IMR-90 (cell line): ENCODE measurements at regions not wholly inside any gene's neighbourhood (a gene's known extent, or its start where the extent isn't known, plus 50 kb on each side); places are given as distances from the start of the nearest gene placed in this dataset.

ENCODE experiments used
- ATAC-seq: fragments of 200-7000 bp; cut with Tn5 transposase; 2 replicates; pipeline ENCODE4 v1.9.1; 2020; ENCODE audit warnings: low read depth, mild to moderate bottlenecking, moderate library complexity
- BruUV-seq: library from RNA; stranded (reverse); fragments of 400-500 nt; replicated peaks from 2 replicates; lab custom pipeline; 2021; lab: Mats Ljungman, UMichigan
- CTCF ChIA-PET: fragments of 300-600 bp; formaldehyde crosslinking; extraction: SDS; loops from one replicate; lab custom pipeline; 2021; ENCODE audit warnings: antibody characterized with exemption; lab: Yijun Ruan, JAX
- POLR2A ChIA-PET: fragments of 300-600 bp; sonication (Branson Sonifier 250); formaldehyde crosslinking; loops from one replicate; lab custom pipeline; 2022; ENCODE audit warnings: antibody characterized with exemption; ENCODE audit not compliant: unreplicated experiment; lab: Charles Lee
- DNase-seq: peaks from one replicate; pipeline ENCODE4 v3.0.0; 2013
- H2AFZ ChIP-seq: replicated peaks from 2 replicates; pipeline ENCODE3; 2013; ENCODE audit warnings: low read length, mild to moderate bottlenecking; ENCODE audit not compliant: poor library complexity
- H2AK5ac ChIP-seq: 2 replicates; pipeline ENCODE4 v1.6.1; 2013; ENCODE audit warnings: low read depth, low read length, inconsistent platforms
- H2AK9ac ChIP-seq: replicated peaks from 2 replicates; pipeline ENCODE3; 2013; ENCODE audit warnings: mild to moderate bottlenecking, low read depth, low read length, moderate library complexity; ENCODE audit not compliant: poor library complexity
- H2BK120ac ChIP-seq: 2 replicates; pipeline ENCODE4 v1.6.1; 2013; ENCODE audit warnings: low read depth, low read length, inconsistent platforms
- H2BK15ac ChIP-seq: 3 replicates; pipeline ENCODE4 v1.6.1; 2013; ENCODE audit warnings: low read depth, low read length, inconsistent platforms
- H2BK20ac ChIP-seq: 2 replicates; pipeline ENCODE4 v1.6.1; 2013; ENCODE audit warnings: low read depth, mild to moderate bottlenecking, inconsistent platforms, low read length, moderate library complexity
- H2BK5ac ChIP-seq: 2 replicates; pipeline ENCODE4 v1.6.1; 2013; ENCODE audit warnings: mild to moderate bottlenecking, low read depth, low read length, inconsistent platforms; ENCODE audit not compliant: poor library complexity, severe bottlenecking
- H3K14ac ChIP-seq: replicated peaks from 2 replicates; pipeline ENCODE4 v1.6.1; 2013; ENCODE audit warnings: low read depth, low read length, inconsistent platforms
- H3K18ac ChIP-seq: 2 replicates; pipeline ENCODE4 v1.6.1; 2013; ENCODE audit warnings: low read depth, low read length, control low read depth
- H3K23ac ChIP-seq: 2 replicates; pipeline ENCODE4 v1.6.1; 2013; ENCODE audit warnings: low read depth, low read length, inconsistent platforms
- H3K27ac ChIP-seq: 2 replicates; pipeline ENCODE4 v1.5.1; 2013; ENCODE audit warnings: mild to moderate bottlenecking, control low read depth, low read length; ENCODE audit not compliant: insufficient read depth
- H3K27me3 ChIP-seq: 2 replicates; pipeline ENCODE4 v1.6.1; 2013; ENCODE audit warnings: low read length; ENCODE audit not compliant: control insufficient read depth, insufficient read depth
- H3K36me3 ChIP-seq: 2 replicates; pipeline ENCODE4 v1.6.1; 2013; ENCODE audit warnings: low read length, mixed read lengths; ENCODE audit not compliant: control insufficient read depth, insufficient read depth
- H3K4ac ChIP-seq: 2 replicates; pipeline ENCODE4 v1.6.1; 2013; ENCODE audit warnings: low read depth, low read length, inconsistent platforms
- H3K4me1 ChIP-seq: 2 replicates; pipeline ENCODE4 v1.6.1; 2013; ENCODE audit warnings: low read length, mixed read lengths; ENCODE audit not compliant: control insufficient read depth, insufficient read depth
- H3K4me2 ChIP-seq: 2 replicates; pipeline ENCODE4 v1.6.1; 2013; ENCODE audit warnings: low read depth, mild to moderate bottlenecking, control low read depth, low read length, moderate library complexity
- H3K4me3 ChIP-seq: 2 replicates; pipeline ENCODE4 v1.5.1; 2013; ENCODE audit warnings: low read depth, mild to moderate bottlenecking, control low read depth, low read length, moderate library complexity; ENCODE audit not compliant: insufficient read depth
- H3K56ac ChIP-seq: 2 replicates; pipeline ENCODE4 v1.6.1; 2013; ENCODE audit warnings: low read length, inconsistent platforms; ENCODE audit not compliant: insufficient read depth; ENCODE audit errors: extremely low read depth
- H3K79me1 ChIP-seq, 2 experiments: 2 replicates each; pipeline ENCODE4 v1.6.1; 2013; ENCODE audit warnings: low read length in 2 of 2, inconsistent platforms in 1 of 2, low read depth in 1 of 2
- H3K9ac ChIP-seq: 2 replicates; pipeline ENCODE4 v1.6.1; 2013; ENCODE audit warnings: low read depth, low read length, control low read depth
- H3K9me1 ChIP-seq: 2 replicates; pipeline ENCODE4 v1.6.1; 2013; ENCODE audit warnings: low read length, inconsistent platforms; ENCODE audit not compliant: insufficient read depth
- H3K9me3 ChIP-seq: 2 replicates; pipeline ENCODE4 v1.6.1; 2013; ENCODE audit warnings: low read length; ENCODE audit not compliant: control insufficient read depth, insufficient read depth
- H4K20me1 ChIP-seq: 2 replicates; pipeline ENCODE4 v1.6.1; 2013; ENCODE audit warnings: low read length, inconsistent platforms; ENCODE audit not compliant: insufficient read depth
- H4K5ac ChIP-seq: 2 replicates; pipeline ENCODE4 v1.6.1; 2013; ENCODE audit warnings: mild to moderate bottlenecking, low read depth, low read length, control low read depth
- H4K8ac ChIP-seq, 2 experiments: 2 replicates each; pipeline ENCODE4 v1.6.1; 2013; ENCODE audit warnings: low read depth in 2 of 2, low read length in 2 of 2, control low read depth in 1 of 2, inconsistent platforms in 1 of 2
- H4K91ac ChIP-seq: 2 replicates; pipeline ENCODE4 v1.6.1; 2013; ENCODE audit warnings: low read depth, low read length, inconsistent platforms; ENCODE audit not compliant: insufficient read depth
- ELK1 ChIP-seq: fragments of 150-350 bp; IDR thresholded peaks from 2 replicates; pipeline ENCODE4 v1.6.1; 2016; ENCODE audit warnings: low read depth, mild to moderate bottlenecking, low read length, moderate library complexity, borderline replicate concordance
- FOS ChIP-seq: fragments of 150-350 bp; IDR thresholded peaks from 2 replicates; pipeline ENCODE4 v1.6.1; 2016; ENCODE audit warnings: low read depth, low read length
- RAD21 ChIP-seq: IDR thresholded peaks from 2 replicates; pipeline ENCODE4 v1.6.1; 2012; ENCODE audit warnings: low read length, improper control_type of control experiment
- RCOR1 ChIP-seq: IDR thresholded peaks from 2 replicates; pipeline ENCODE4 v1.6.1; 2012; ENCODE audit warnings: mild to moderate bottlenecking, low read length, improper control_type of control experiment; ENCODE audit not compliant: insufficient replicate concordance
- WGBS, 2 experiments: methylation state at CpG; one replicate each; pipeline versions ENCODE4 v1.1.5 to v1.1.7; 2013; ENCODE audit warnings: missing lambda C conversion rate in 2 of 2; ENCODE audit not compliant: insufficient read length in 1 of 2; ENCODE audit errors: extremely low coverage in 2 of 2; 5-methylcytosine and 5-hydroxymethylcytosine counted together
- dilution Hi-C: fragments of 300-500 bp; cut with HindIII; formaldehyde crosslinking; loops from one replicate; pipeline ENCODE4 v1.14.3; 2018; ENCODE audit warnings: low sequenced_read_pairs; ENCODE audit not compliant: unreplicated experiment
- in situ Hi-C: fragments of 300-500 bp; cut with MboI; formaldehyde crosslinking; loops from 3 replicates; pipeline ENCODE4 v1.14.3; 2019; ENCODE audit warnings: low sequenced_read_pairs, inconsistent platforms, mixed read lengths
- intact Hi-C: fragments of 100-400 bp; cut with micrococcal nuclease; formaldehyde crosslinking; loops from 2 replicates; pipeline ENCODE4 v1.10.0; 2022

- H3K56ac ChIP-seq: no peak overlapping the region
- dilution Hi-C loops (no loop called here), intact Hi-C loops (no loop called here), in situ Hi-C loops (no loop called here)
- H2AK9ac ChIP-seq: no peak overlapping the region
- H2BK120ac ChIP-seq: no peak overlapping the region
- no peaks in the 10 kb centered on the region for H3K27me3 ChIP-seq
- no peak overlapping the region for H2AK5ac ChIP-seq
- DNase-seq: no peak
- no peaks in the 10 kb centered on the region for H3K4me1 ChIP-seq
- no peaks in the 10 kb centered on the region for H4K20me1 ChIP-seq
- H3K9me1 ChIP-seq: no peaks in the 10 kb centered on the region
- no peak overlapping the region for H3K23ac ChIP-seq
- no peaks in the 10 kb centered on the region for H3K9me3 ChIP-seq
- H4K8ac ChIP-seq: no peak overlapping the region
- CTCF ChIA-PET: interaction anchor here (0.6 kb wide), 1 partner anchor 399 kb away, joined by 3 read pairs; no protein-coding TSS in a partner anchor
- no peak overlapping the region for H3K14ac ChIP-seq
- no peak overlapping the region for H3K27ac ChIP-seq
- no peak overlapping the region for H2BK20ac ChIP-seq
- no TSS peak for BruUV-seq
- POLR2A ChIA-PET: no interaction called here
- no peak overlapping the region for H2AFZ ChIP-seq
- no peak overlapping the region for H4K91ac ChIP-seq
- no peak overlapping the region for H3K4me3 ChIP-seq
- no peak overlapping the region for H3K4ac ChIP-seq
- no peaks in the 10 kb centered on the region for H3K79me1 ChIP-seq
- H4K5ac ChIP-seq: no peak overlapping the region
- H3K36me3 ChIP-seq: no peaks in the 10 kb centered on the region
- TF ChIP-seq FOS (no peak), ELK1 (no peak), RCOR1 (no peak), RAD21 (no peak)
- H2BK5ac ChIP-seq: no peak overlapping the region
- no CpG with 5 or more reads among the region's 3 CpGs for WGBS, 2 experiments
- H2BK15ac ChIP-seq: no peak overlapping the region
- no peak overlapping the region for H3K9ac ChIP-seq
- no peak for ATAC-seq
- H3K18ac ChIP-seq: no peak overlapping the region
- no peak overlapping the region for H3K4me2 ChIP-seq
Observed at GRCh38 chr13:106810069-106810468, 242.1 kb upstream of the ARGLU1 start.
